ENCODE measurements at regions not wholly inside any gene's neighbourhood (a gene's known extent, or its start where the extent isn't known, plus 50 kb on each side); places are given as distances from the start of the nearest gene placed in this dataset.

DNA sequence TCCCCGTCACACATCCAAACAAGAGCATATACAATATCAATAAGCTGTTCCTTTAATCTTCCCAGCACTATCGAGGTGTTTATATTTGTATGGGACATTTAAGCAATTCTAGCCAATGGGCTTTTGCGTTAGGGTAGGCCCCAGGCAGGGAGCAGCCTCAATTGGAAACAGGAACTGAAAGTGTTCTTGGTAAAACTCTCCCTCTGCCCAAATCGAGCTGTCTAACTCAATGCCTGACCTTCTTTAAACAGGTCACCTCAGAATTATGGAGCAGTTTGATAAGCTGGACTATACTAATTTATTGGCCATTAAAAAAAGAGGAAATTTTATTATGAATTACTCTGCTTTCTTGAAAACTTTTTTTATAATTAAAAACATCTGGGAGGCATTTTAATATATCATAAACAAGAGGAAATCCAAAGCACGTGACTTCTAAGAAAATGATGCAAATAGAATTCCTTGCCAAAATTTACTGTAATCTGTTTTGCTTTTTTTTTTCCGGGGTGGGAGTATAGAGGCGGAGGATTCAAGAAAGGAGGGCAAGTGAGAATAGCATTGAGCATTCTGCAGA lies 498.1 kb downstream of the LMO4 start:
- peak; percentile 29 to 96 for DNase-seq (ENCODE audit: low read depth in 2 of 2)
- no peaks in the 10 kb centered on the region for H3K36me3 ChIP-seq (ENCODE audit: control insufficient read depth, insufficient read depth, low read length)
- no peaks in the 10 kb centered on the region for H3K27me3 ChIP-seq (ENCODE audit: control insufficient read depth, insufficient read depth, low read length)
- H3K9ac ChIP-seq (ENCODE audit: insufficient read depth, low read length): peak overlapping the region; percentile 26
- H4K20me1 ChIP-seq (ENCODE audit: control insufficient read depth, extremely low read depth, insufficient read depth, low read length): no peaks in the 10 kb centered on the region
- TF ChIP-seq, protein P1, sequence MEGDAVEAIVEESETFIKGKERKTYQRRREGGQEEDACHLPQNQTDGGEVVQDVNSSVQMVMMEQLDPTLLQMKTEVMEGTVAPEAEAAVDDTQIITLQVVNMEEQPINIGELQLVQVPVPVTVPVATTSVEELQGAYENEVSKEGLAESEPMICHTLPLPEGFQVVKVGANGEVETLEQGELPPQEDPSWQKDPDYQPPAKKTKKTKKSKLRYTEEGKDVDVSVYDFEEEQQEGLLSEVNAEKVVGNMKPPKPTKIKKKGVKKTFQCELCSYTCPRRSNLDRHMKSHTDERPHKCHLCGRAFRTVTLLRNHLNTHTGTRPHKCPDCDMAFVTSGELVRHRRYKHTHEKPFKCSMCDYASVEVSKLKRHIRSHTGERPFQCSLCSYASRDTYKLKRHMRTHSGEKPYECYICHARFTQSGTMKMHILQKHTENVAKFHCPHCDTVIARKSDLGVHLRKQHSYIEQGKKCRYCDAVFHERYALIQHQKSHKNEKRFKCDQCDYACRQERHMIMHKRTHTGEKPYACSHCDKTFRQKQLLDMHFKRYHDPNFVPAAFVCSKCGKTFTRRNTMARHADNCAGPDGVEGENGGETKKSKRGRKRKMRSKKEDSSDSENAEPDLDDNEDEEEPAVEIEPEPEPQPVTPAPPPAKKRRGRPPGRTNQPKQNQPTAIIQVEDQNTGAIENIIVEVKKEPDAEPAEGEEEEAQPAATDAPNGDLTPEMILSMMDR (conservative IDR thresholded peaks at IDR 0.05 in 1 of 2, IDR thresholded peaks at IDR 0.05 in 1 of 2; ENCODE audit: low read depth in 1 of 2, low read length in 2 of 2): no peak
- TF ChIP-seq EZH2 (IDR thresholded peaks at IDR 0.05; ENCODE audit: low read length, missing control alignments): no peak
- H3K4me1 ChIP-seq (ENCODE audit: control insufficient read depth, extremely low read depth, insufficient read depth, low read length): peaks cover 6% of the 10 kb centered on the region
- peak overlapping the region in 2 of 4 experiments; percentile 27 to 42 for H3K4me3 ChIP-seq (replicated peaks in 1 of 4; ENCODE audit: control extremely low read depth in 1 of 4, insufficient read depth in 1 of 4, low read depth in 3 of 4, low read length in 4 of 4)
- H3K9me3 ChIP-seq (ENCODE audit: control insufficient read depth, insufficient read depth, low read depth, low read length): no peaks in the 10 kb centered on the region
- H3K27ac ChIP-seq (ENCODE audit: insufficient read depth, low read length): peak overlapping the region; percentile 49
- no peaks in the 10 kb centered on the region for H3K79me2 ChIP-seq (ENCODE audit: control insufficient read depth, insufficient read depth, low read length)
- peak overlapping the region; percentile 83 for H3K4me2 ChIP-seq (ENCODE audit: extremely low read depth, insufficient read depth, low read length)
- H2AFZ ChIP-seq (ENCODE audit: low read length): peak overlapping the region; percentile 81

DNA sequence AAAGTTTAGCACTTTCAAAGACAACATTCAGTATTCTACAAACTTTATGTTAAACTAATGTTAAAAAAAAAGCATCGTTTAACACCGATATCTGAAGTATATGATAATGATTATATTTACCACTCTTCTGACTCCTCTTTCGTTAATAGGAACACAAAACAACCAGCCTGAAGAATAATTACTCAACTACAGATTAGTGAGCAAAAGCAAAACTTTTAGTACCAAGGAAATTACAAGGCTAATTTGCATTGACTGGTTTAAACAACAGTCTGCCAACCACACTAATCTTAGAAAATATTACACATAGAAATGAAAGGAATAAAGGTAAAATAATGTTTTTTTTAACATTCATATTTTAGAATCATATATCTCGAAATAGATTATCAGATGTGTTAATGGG lies 500.7 kb downstream of the LMO4 start:
- no peak for DNase-seq (ENCODE audit: low read depth in 2 of 2)

DNA sequence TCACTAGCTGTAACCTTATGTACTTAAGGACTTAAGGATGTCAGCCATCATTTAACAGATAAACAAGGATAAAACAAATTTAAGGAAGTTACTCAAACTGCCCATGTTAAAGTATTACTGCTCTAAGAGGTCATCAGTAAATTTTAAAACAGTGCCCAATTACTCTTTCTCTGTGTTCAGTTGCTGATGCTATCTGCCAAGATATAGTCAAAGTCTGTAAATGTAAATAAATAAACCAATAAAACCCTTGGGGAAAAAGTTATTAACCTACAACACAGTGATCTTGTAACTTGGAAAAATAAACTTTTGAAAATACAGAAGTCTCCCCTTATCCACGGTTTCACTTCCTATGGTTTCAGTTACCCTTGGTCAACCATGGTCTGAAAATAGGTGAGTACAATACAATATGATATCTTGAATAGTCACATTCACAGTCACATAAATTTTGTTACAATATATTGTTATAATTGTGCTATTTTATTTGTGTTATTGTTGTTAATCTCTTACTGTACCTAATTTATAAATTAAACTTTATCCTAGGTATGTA lies 501.8 kb downstream of the LMO4 start:
- TF ChIP-seq EZH2 (IDR thresholded peaks at IDR 0.05; ENCODE audit: low read length, missing control alignments): no peak
- TF ChIP-seq, protein P1 (conservative IDR thresholded peaks at IDR 0.05 in 1 of 2, IDR thresholded peaks at IDR 0.05 in 1 of 2; ENCODE audit: low read depth in 1 of 2, low read length in 2 of 2): no peak
- DNase-seq (ENCODE audit: low read depth in 2 of 2): no peak
- Histone ChIP-seq H3K9ac (ENCODE audit: insufficient read depth, low read length) (no peak overlapping the region), H3K9me3 (ENCODE audit: control insufficient read depth, insufficient read depth, low read depth, low read length) (no peaks in the 10 kb centered on the region), H3K27ac (ENCODE audit: insufficient read depth, low read length) (no peak overlapping the region), H3K36me3 (ENCODE audit: control insufficient read depth, insufficient read depth, low read length) (no peaks in the 10 kb centered on the region), H3K4me1 (ENCODE audit: control insufficient read depth, extremely low read depth, insufficient read depth, low read length) (peaks cover 8% of the 10 kb centered on the region), H3K27me3 (ENCODE audit: control insufficient read depth, insufficient read depth, low read length) (no peaks in the 10 kb centered on the region), H3K4me3 (replicated peaks in 1 of 4; ENCODE audit: control extremely low read depth in 1 of 4, insufficient read depth in 1 of 4, low read depth in 3 of 4, low read length in 4 of 4) (no peak overlapping the region), H3K79me2 (ENCODE audit: control insufficient read depth, insufficient read depth, low read length) (no peaks in the 10 kb centered on the region), H2AFZ (ENCODE audit: low read length) (no peak overlapping the region), H4K20me1 (ENCODE audit: control insufficient read depth, extremely low read depth, insufficient read depth, low read length) (no peaks in the 10 kb centered on the region), H3K4me2 (ENCODE audit: extremely low read depth, insufficient read depth, low read length) (no peak overlapping the region)

More for the DNA sequence above, 500.7 kb downstream of the LMO4 start:
- no peak overlapping the region for H3K9ac ChIP-seq (ENCODE audit: insufficient read depth, low read length)
- H3K27me3 ChIP-seq (ENCODE audit: control insufficient read depth, insufficient read depth, low read length): no peaks in the 10 kb centered on the region
- H3K4me1 ChIP-seq (ENCODE audit: control insufficient read depth, extremely low read depth, insufficient read depth, low read length): peaks cover 8% of the 10 kb centered on the region
- H3K79me2 ChIP-seq (ENCODE audit: control insufficient read depth, insufficient read depth, low read length): no peaks in the 10 kb centered on the region
- no peak overlapping the region for H3K27ac ChIP-seq (ENCODE audit: insufficient read depth, low read length)
- H2AFZ ChIP-seq (ENCODE audit: low read length): no peak overlapping the region
- TF ChIP-seq EZH2 (IDR thresholded peaks at IDR 0.05; ENCODE audit: low read length, missing control alignments): no peak
- TF ChIP-seq, protein P1 (conservative IDR thresholded peaks at IDR 0.05 in 1 of 2, IDR thresholded peaks at IDR 0.05 in 1 of 2; ENCODE audit: low read depth in 1 of 2, low read length in 2 of 2): no peak
- H3K4me3 ChIP-seq (replicated peaks in 1 of 4; ENCODE audit: control extremely low read depth in 1 of 4, insufficient read depth in 1 of 4, low read depth in 3 of 4, low read length in 4 of 4): no peak overlapping the region
- no peak overlapping the region for H3K4me2 ChIP-seq (ENCODE audit: extremely low read depth, insufficient read depth, low read length)
- H3K9me3 ChIP-seq (ENCODE audit: control insufficient read depth, insufficient read depth, low read depth, low read length): no peaks in the 10 kb centered on the region
- no peaks in the 10 kb centered on the region for H3K36me3 ChIP-seq (ENCODE audit: control insufficient read depth, insufficient read depth, low read length)
- H4K20me1 ChIP-seq (ENCODE audit: control insufficient read depth, extremely low read depth, insufficient read depth, low read length): no peaks in the 10 kb centered on the region

Data from fibroblast of lung (primary cell).